Daoy (cell line): ENCODE measurements at regions not wholly inside any gene's neighbourhood (a gene's known extent, or its start where the extent isn't known, plus 50 kb on each side); places are given as distances from the start of the nearest gene placed in this dataset.

Experiments
- DNase-seq: peaks from one replicate; pipeline ENCODE4 v3.0.0-alpha.2; 2015; ENCODE audit warnings: low read depth

- DNase-seq: no peak
Observed at GRCh38 chr2:45337481-45337880, 273.6 kb downstream of the SRBD1 start.

GRCh38 chr2:45334205-45334604, 276.9 kb downstream of the SRBD1 start:
- DNase-seq: no peak

- no peak for DNase-seq
Observed at GRCh38 chr2:45332567-45332966, 278.5 kb downstream of the SRBD1 start.

GRCh38 chr2:45332094-45332493, 279.0 kb downstream of the SRBD1 start:
- no peak for DNase-seq

GRCh38 chr2:45331410-45331786, 279.7 kb downstream of the SRBD1 start:
- no peak for DNase-seq

GRCh38 chr2:45330637-45331409, 280.2 kb downstream of the SRBD1 start:
- peak; percentile 64 for DNase-seq

DNA sequence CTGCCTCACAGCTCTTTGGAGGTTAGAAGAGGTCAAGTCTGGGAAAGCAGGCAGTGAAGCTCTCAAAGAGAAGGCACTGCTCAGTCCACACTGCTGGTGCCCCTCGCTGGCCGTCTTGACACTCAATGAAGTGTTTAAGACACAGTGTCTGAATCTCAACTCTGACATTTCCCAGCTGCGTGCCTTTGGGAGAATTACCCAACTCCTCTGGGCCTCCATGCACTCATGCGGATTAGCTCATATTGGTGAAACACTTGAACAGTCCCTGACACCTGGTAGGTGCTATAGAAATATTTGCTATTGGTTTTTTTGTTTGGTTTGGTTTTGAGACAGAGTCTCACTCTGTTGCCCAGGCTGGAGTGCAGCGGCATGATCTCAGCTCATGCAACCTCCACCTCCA, 281.0 kb downstream of the SRBD1 start:
- DNase-seq: no peak

DNA sequence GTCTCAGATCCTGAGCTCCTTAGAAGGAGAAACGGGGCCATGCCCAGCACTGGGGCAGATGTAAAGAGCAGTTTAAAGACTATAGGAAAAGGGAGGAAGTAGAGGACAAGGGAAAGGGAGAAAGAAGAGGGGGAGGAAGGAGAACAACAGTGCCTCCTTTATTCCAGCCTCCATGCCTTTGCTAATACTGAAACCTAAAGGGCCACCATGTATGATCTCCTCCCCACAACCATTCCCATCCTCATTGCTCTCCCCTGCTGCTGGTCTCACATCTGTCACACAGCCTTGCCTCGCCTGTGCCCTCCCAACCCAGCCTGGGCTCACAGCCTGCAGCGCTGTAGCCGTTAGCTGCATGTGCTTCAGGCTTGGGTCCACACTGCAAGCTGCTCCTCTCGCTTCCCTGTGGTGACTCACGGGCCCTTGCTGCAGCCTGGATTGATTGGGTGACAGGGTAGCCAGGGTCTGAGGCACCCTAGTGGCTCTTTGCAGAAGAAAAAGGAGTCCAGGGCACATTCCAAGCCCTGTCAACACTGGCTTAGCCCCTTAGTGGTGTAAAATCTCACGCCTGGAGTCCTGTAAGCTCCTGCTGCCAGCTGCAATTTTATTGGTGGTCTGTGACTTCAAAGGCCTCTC, 281.9 kb downstream of the SRBD1 start:
- peak; percentile 66 for DNase-seq

DNA sequence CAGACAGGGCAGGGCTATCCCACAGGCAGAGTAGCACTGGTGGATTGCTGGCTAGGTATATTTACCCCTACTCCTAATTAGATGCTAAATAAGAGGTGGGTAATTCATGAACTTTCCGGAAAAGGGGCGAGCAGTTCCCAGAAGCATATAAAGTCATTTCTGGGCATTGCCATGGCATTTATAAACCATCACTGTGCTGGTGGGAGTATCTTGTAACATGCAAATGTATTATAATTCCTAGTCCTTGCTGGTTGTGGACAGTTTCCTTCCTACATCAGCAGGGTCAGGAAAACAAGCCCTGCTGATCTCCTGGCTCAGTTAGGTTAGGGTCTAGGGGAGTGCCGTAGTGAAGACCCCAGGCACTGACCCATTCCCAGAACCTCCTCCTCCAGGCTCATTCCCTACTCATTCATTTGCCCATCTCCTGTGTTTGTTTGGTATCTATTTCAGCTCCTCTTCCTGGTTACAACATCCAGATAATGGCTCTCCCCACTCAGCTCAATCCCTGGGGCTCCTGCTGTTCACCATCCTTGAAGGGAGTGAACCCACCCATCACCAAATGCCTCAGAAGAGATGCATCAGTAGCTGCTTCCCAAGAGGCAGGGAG, 282.7 kb downstream of the SRBD1 start:
- DNase-seq: no peak

DNA sequence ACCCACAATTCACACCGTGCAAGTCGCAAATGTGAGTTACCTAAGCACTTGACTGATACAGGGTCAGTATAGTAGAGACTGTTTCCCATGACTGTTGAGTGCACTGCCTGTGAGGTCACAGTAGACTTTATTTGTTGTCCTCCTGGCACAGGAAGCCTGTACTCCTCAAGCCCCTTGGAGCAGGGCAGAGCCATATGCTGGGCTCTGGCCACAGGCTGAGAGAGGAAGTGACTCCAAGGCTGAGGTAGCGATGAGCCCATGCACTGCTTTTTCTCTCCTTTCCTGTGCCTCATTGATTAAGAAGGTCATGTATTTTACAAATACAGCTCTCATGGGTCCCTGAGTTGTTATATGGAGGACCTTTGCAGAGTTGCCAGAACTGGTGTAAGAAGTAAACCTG, 287.7 kb downstream of the SRBD1 start:
- no peak for DNase-seq

DNA sequence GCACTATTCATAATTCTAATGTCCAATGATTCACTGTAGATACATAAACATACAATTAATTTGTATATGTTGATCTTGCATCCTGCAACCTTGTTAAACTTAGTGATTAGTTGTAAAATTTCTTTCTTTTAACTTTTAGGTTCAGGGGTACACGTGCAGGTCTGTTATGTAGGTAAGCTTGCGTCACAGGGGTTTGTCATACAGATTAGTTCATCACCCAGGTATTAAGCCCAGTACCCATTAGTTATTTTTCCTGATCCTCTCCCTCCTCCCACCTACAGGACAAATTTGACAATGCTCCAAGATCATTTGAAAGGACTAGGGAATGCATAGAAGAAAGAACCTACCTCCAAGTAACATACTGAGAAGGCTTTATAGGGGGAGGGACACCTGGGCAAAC, 290.1 kb downstream of the SRBD1 start:
- no peak for DNase-seq

DNA sequence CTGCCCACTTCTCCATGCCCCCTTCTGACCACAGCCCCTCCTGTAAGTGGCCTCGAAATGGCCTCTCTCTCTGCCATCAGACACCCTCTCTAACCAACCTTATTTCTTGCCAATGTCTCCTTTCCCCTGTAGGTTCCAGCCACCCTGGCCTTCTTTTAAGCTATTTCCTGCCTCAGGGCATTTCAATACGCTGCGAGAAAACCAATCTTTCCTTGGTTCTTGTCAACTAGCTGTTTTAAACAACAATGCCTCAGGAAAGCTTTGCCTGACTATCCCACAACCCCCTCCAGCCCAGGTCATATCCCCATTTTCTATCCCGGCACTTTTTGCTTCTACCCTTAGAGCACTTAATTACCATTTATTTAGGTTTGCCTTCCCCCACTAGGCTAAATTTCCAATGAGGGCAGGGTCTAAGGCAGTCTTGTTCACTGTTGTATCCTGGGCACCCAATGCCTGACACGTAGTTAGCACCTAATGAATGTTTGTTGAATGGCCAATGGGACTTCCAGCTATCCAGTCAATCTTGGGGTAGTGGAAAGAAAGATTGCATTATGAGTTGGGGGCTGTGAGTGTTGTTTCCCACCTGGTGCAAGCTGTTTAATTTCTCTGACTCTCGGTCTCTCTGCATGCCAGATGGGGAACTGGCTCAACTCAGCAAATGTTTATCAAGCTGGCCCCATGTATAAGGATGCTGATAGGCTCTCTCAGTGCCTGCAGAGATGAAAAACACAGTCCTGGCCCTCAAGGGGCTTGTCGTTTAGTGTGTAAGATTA, 291.2 kb downstream of the SRBD1 start:
- DNase-seq: no peak

GRCh38 chr2:45318686-45319085, 292.4 kb downstream of the SRBD1 start:
- no peak for DNase-seq

GRCh38 chr2:45316576-45317338, 294.3 kb downstream of the SRBD1 start:
- DNase-seq: no peak

DNA sequence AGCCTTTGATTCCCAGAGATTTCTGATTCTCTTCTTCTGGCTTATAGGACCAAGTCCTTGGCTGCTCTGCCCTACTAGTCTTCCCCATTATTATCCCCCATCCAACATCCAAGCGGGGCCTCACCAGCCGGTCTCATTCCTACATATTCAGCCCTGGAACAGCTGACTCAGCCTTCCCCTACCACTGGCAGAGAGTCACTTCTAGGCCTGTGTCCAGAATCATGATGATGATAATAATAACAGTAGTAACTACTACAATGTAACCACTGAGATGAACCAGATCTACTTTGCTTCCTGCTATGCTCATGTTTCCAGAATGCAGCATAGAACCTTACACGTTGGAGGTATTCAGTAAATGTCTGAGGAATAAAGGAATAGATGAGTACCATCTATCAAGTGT, 295.2 kb downstream of the SRBD1 start:
- peak; percentile 49 for DNase-seq

- no peak for DNase-seq
Observed at GRCh38 chr2:45312275-45312674, 298.8 kb downstream of the SRBD1 start.

GRCh38 chr2:45311559-45311958, 299.5 kb downstream of the SRBD1 start:
- DNase-seq: no peak

DNA sequence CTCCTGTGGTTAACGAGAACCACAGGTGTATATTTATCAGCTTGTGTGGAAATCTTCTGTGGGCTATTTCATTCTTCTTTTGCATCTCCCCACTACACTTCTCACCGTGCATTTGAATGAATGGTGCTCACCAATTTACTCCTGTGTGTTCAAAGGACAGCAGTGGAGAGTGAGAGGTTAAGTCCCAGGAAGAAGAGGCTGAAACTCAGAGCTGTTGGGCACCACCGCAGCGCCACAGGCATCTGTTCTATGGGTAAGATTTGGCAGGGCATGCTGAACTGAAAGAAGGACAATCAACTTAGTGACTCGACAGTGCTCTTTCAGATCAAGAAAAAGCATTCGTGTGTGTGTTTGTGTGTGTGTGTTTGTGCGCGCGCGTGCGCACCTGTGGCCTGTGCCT, 297.9 kb upstream of the SIX2 start:
- DNase-seq: no peak

GRCh38 chr2:45305599-45305998, 296.3 kb upstream of the SIX2 start:
- no peak for DNase-seq

DNA sequence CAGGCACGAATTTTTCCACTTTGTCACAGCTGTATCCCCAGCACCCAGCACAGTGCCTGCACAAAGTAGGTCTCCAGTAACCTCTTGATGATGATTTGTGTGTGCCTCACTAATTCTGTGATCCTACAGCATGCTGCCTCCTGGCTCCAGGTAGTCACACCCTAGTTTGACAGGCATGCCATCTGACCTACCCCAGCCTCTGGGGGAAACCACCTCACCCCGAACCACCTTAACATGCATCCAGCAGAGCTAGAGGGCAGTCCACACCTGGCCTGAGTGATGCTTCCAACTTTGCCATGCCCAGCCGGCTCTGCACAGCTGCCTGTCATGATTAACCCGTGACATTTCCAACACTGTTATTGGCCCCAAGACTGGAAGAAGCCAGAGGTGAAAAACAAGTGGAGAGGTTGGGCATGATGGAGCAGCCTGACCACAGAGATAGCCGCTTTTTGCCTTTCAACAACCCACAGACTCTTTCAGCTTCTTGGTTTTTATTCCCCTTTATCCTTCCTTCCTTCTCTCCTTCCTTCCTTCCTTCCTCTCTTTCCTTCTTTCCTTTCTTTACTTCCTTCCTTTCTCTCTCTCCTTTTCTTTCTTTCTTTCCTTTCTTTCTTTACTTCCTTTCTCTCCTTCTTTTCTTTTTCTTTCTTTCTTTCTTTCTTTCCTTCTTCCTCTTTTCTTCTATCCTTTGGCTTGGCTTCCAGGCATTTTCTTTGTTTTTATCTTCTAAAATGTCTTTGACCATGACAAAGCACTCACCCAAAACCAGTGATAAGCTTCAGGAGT, 294.4 kb upstream of the SIX2 start:
- no peak for DNase-seq
